ENCODE measurements at regions not wholly inside any gene's neighbourhood (a gene's known extent, or its start where the extent isn't known, plus 50 kb on each side); places are given as distances from the start of the nearest gene placed in this dataset.

- TF ChIP-seq EP300 (IDR thresholded peaks at IDR 0.05), result no peak
- TF ChIP-seq, protein P1, sequence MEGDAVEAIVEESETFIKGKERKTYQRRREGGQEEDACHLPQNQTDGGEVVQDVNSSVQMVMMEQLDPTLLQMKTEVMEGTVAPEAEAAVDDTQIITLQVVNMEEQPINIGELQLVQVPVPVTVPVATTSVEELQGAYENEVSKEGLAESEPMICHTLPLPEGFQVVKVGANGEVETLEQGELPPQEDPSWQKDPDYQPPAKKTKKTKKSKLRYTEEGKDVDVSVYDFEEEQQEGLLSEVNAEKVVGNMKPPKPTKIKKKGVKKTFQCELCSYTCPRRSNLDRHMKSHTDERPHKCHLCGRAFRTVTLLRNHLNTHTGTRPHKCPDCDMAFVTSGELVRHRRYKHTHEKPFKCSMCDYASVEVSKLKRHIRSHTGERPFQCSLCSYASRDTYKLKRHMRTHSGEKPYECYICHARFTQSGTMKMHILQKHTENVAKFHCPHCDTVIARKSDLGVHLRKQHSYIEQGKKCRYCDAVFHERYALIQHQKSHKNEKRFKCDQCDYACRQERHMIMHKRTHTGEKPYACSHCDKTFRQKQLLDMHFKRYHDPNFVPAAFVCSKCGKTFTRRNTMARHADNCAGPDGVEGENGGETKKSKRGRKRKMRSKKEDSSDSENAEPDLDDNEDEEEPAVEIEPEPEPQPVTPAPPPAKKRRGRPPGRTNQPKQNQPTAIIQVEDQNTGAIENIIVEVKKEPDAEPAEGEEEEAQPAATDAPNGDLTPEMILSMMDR (IDR thresholded peaks at IDR 0.05), result no peak
- no peak for TF ChIP-seq POLR2A (IDR thresholded peaks at IDR 0.05)
- no peak for TF ChIP-seq POLR2AphosphoS5 (IDR thresholded peaks at IDR 0.05)
These were observed 194.3 kb downstream of the RHOU start for GRCh38 chr1:228929476-228930027.

Data from sigmoid colon (tissue), 4 donors.